GM12874 (cell line): ENCODE measurements at regions not wholly inside any gene's neighbourhood (a gene's known extent, or its start where the extent isn't known, plus 50 kb on each side); places are given as distances from the start of the nearest gene placed in this dataset.

Experiments used
- CTCF ChIP-seq: IDR thresholded peaks from 2 replicates; pipeline ENCODE4 v1.5.1; 2011; ENCODE audit warnings: low read depth, mild to moderate bottlenecking, control low read depth, low read length, moderate library complexity; ENCODE audit not compliant: insufficient read depth

- no peak for TF ChIP-seq CTCF
Measured at GRCh38 chr12:124512667-124513296, 54.6 kb downstream of the NCOR2 start.

GRCh38 chr12:124511259-124511985 lies 56.0 kb downstream of the NCOR2 start:
- TF ChIP-seq CTCF = no peak

- 0 out of 2 replicates have a peak, but pooled peaks have one; percentile 11 for TF ChIP-seq CTCF
Measured at GRCh38 chr12:124510301-124510970, 57.0 kb downstream of the NCOR2 start.

- TF ChIP-seq CTCF = no peak
Measured at GRCh38 chr12:124509676-124510300, 57.6 kb downstream of the NCOR2 start.

GRCh38 chr12:124509300-124509675 lies 58.1 kb downstream of the NCOR2 start:
- TF ChIP-seq CTCF = no peak

GRCh38 chr12:124508381-124509079 lies 58.9 kb downstream of the NCOR2 start:
- TF ChIP-seq CTCF = 0 out of 2 replicates have a peak, but pooled peaks have one; percentile 18
